IMR-90 (cell line): ENCODE measurements at regions not wholly inside any gene's neighbourhood (a gene's known extent, or its start where the extent isn't known, plus 50 kb on each side); places are given as distances from the start of the nearest gene placed in this dataset.

ENCODE experiments used
- ATAC-seq: fragments of 200-7000 bp; cut with Tn5 transposase; 2 replicates; pipeline ENCODE4 v1.9.1; 2020; ENCODE audit warnings: low read depth, mild to moderate bottlenecking, moderate library complexity
- BruUV-seq: library from RNA; stranded (reverse); fragments of 400-500 nt; replicated peaks from 2 replicates; lab custom pipeline; 2021; lab: Mats Ljungman, UMichigan
- CTCF ChIA-PET: fragments of 300-600 bp; formaldehyde crosslinking; extraction: SDS; loops from one replicate; lab custom pipeline; 2021; ENCODE audit warnings: antibody characterized with exemption; lab: Yijun Ruan, JAX
- POLR2A ChIA-PET: fragments of 300-600 bp; sonication (Branson Sonifier 250); formaldehyde crosslinking; loops from one replicate; lab custom pipeline; 2022; ENCODE audit warnings: antibody characterized with exemption; ENCODE audit not compliant: unreplicated experiment; lab: Charles Lee
- DNase-seq: peaks from one replicate; pipeline ENCODE4 v3.0.0; 2013
- H2AFZ ChIP-seq: replicated peaks from 2 replicates; pipeline ENCODE3; 2013; ENCODE audit warnings: low read length, mild to moderate bottlenecking; ENCODE audit not compliant: poor library complexity
- H2AK5ac ChIP-seq: 2 replicates; pipeline ENCODE4 v1.6.1; 2013; ENCODE audit warnings: low read depth, low read length, inconsistent platforms
- H2AK9ac ChIP-seq: replicated peaks from 2 replicates; pipeline ENCODE3; 2013; ENCODE audit warnings: mild to moderate bottlenecking, low read depth, low read length, moderate library complexity; ENCODE audit not compliant: poor library complexity
- H2BK120ac ChIP-seq: 2 replicates; pipeline ENCODE4 v1.6.1; 2013; ENCODE audit warnings: low read depth, low read length, inconsistent platforms
- H2BK15ac ChIP-seq: 3 replicates; pipeline ENCODE4 v1.6.1; 2013; ENCODE audit warnings: low read depth, low read length, inconsistent platforms
- H2BK20ac ChIP-seq: 2 replicates; pipeline ENCODE4 v1.6.1; 2013; ENCODE audit warnings: low read depth, mild to moderate bottlenecking, inconsistent platforms, low read length, moderate library complexity
- H2BK5ac ChIP-seq: 2 replicates; pipeline ENCODE4 v1.6.1; 2013; ENCODE audit warnings: mild to moderate bottlenecking, low read depth, low read length, inconsistent platforms; ENCODE audit not compliant: poor library complexity, severe bottlenecking
- H3K14ac ChIP-seq: replicated peaks from 2 replicates; pipeline ENCODE4 v1.6.1; 2013; ENCODE audit warnings: low read depth, low read length, inconsistent platforms
- H3K18ac ChIP-seq: 2 replicates; pipeline ENCODE4 v1.6.1; 2013; ENCODE audit warnings: low read depth, low read length, control low read depth
- H3K23ac ChIP-seq: 2 replicates; pipeline ENCODE4 v1.6.1; 2013; ENCODE audit warnings: low read depth, low read length, inconsistent platforms
- H3K27ac ChIP-seq: 2 replicates; pipeline ENCODE4 v1.5.1; 2013; ENCODE audit warnings: mild to moderate bottlenecking, control low read depth, low read length; ENCODE audit not compliant: insufficient read depth
- H3K27me3 ChIP-seq: 2 replicates; pipeline ENCODE4 v1.6.1; 2013; ENCODE audit warnings: low read length; ENCODE audit not compliant: control insufficient read depth, insufficient read depth
- H3K36me3 ChIP-seq: 2 replicates; pipeline ENCODE4 v1.6.1; 2013; ENCODE audit warnings: low read length, mixed read lengths; ENCODE audit not compliant: control insufficient read depth, insufficient read depth
- H3K4ac ChIP-seq: 2 replicates; pipeline ENCODE4 v1.6.1; 2013; ENCODE audit warnings: low read depth, low read length, inconsistent platforms
- H3K4me1 ChIP-seq: 2 replicates; pipeline ENCODE4 v1.6.1; 2013; ENCODE audit warnings: low read length, mixed read lengths; ENCODE audit not compliant: control insufficient read depth, insufficient read depth
- H3K4me2 ChIP-seq: 2 replicates; pipeline ENCODE4 v1.6.1; 2013; ENCODE audit warnings: low read depth, mild to moderate bottlenecking, control low read depth, low read length, moderate library complexity
- H3K4me3 ChIP-seq: 2 replicates; pipeline ENCODE4 v1.5.1; 2013; ENCODE audit warnings: low read depth, mild to moderate bottlenecking, control low read depth, low read length, moderate library complexity; ENCODE audit not compliant: insufficient read depth
- H3K56ac ChIP-seq: 2 replicates; pipeline ENCODE4 v1.6.1; 2013; ENCODE audit warnings: low read length, inconsistent platforms; ENCODE audit not compliant: insufficient read depth; ENCODE audit errors: extremely low read depth
- H3K79me1 ChIP-seq, 2 experiments: 2 replicates each; pipeline ENCODE4 v1.6.1; 2013; ENCODE audit warnings: low read length in 2 of 2, inconsistent platforms in 1 of 2, low read depth in 1 of 2
- H3K9ac ChIP-seq: 2 replicates; pipeline ENCODE4 v1.6.1; 2013; ENCODE audit warnings: low read depth, low read length, control low read depth
- H3K9me1 ChIP-seq: 2 replicates; pipeline ENCODE4 v1.6.1; 2013; ENCODE audit warnings: low read length, inconsistent platforms; ENCODE audit not compliant: insufficient read depth
- H3K9me3 ChIP-seq: 2 replicates; pipeline ENCODE4 v1.6.1; 2013; ENCODE audit warnings: low read length; ENCODE audit not compliant: control insufficient read depth, insufficient read depth
- H4K20me1 ChIP-seq: 2 replicates; pipeline ENCODE4 v1.6.1; 2013; ENCODE audit warnings: low read length, inconsistent platforms; ENCODE audit not compliant: insufficient read depth
- H4K5ac ChIP-seq: 2 replicates; pipeline ENCODE4 v1.6.1; 2013; ENCODE audit warnings: mild to moderate bottlenecking, low read depth, low read length, control low read depth
- H4K8ac ChIP-seq, 2 experiments: 2 replicates each; pipeline ENCODE4 v1.6.1; 2013; ENCODE audit warnings: low read depth in 2 of 2, low read length in 2 of 2, control low read depth in 1 of 2, inconsistent platforms in 1 of 2
- H4K91ac ChIP-seq: 2 replicates; pipeline ENCODE4 v1.6.1; 2013; ENCODE audit warnings: low read depth, low read length, inconsistent platforms; ENCODE audit not compliant: insufficient read depth
- CHD1 ChIP-seq: IDR thresholded peaks from 2 replicates; pipeline ENCODE4 v1.6.1; 2012; ENCODE audit warnings: low read depth, low read length, improper control_type of control experiment
- ELK1 ChIP-seq: fragments of 150-350 bp; IDR thresholded peaks from 2 replicates; pipeline ENCODE4 v1.6.1; 2016; ENCODE audit warnings: low read depth, mild to moderate bottlenecking, low read length, moderate library complexity, borderline replicate concordance
- FOS ChIP-seq: fragments of 150-350 bp; IDR thresholded peaks from 2 replicates; pipeline ENCODE4 v1.6.1; 2016; ENCODE audit warnings: low read depth, low read length
- MAFK ChIP-seq: IDR thresholded peaks from 2 replicates; pipeline ENCODE4 v1.6.1; 2012; ENCODE audit warnings: low read depth, low read length, improper control_type of control experiment
- MAZ ChIP-seq: IDR thresholded peaks from 2 replicates; pipeline ENCODE4 v1.6.1; 2012; ENCODE audit warnings: low read depth, mild to moderate bottlenecking, low read length, improper control_type of control experiment, moderate library complexity, borderline replicate concordance
- MXI1 ChIP-seq: IDR thresholded peaks from 2 replicates; pipeline ENCODE4 v1.6.1; 2012; ENCODE audit warnings: low read depth, mild to moderate bottlenecking, low read length, moderate library complexity, borderline replicate concordance
- RAD21 ChIP-seq: IDR thresholded peaks from 2 replicates; pipeline ENCODE4 v1.6.1; 2012; ENCODE audit warnings: low read length, improper control_type of control experiment
- RCOR1 ChIP-seq: IDR thresholded peaks from 2 replicates; pipeline ENCODE4 v1.6.1; 2012; ENCODE audit warnings: mild to moderate bottlenecking, low read length, improper control_type of control experiment; ENCODE audit not compliant: insufficient replicate concordance
- RFX5 ChIP-seq: IDR thresholded peaks from 2 replicates; pipeline ENCODE4 v1.8.0; 2012; ENCODE audit warnings: low read depth, mild to moderate bottlenecking, low read length, moderate library complexity
- SMC3 ChIP-seq: fragments of 150-350 bp; IDR thresholded peaks from 2 replicates; pipeline ENCODE4 v1.6.1; 2016; ENCODE audit warnings: low read depth, mild to moderate bottlenecking, antibody characterized with exemption, low read length, moderate library complexity
- WGBS, 2 experiments: methylation state at CpG; one replicate each; pipeline versions ENCODE4 v1.1.5 to v1.1.7; 2013; ENCODE audit warnings: missing lambda C conversion rate in 2 of 2; ENCODE audit not compliant: insufficient read length in 1 of 2; ENCODE audit errors: extremely low coverage in 2 of 2; 5-methylcytosine and 5-hydroxymethylcytosine counted together
- dilution Hi-C: fragments of 300-500 bp; cut with HindIII; formaldehyde crosslinking; loops from one replicate; pipeline ENCODE4 v1.14.3; 2018; ENCODE audit warnings: low sequenced_read_pairs; ENCODE audit not compliant: unreplicated experiment
- in situ Hi-C: fragments of 300-500 bp; cut with MboI; formaldehyde crosslinking; loops from 3 replicates; pipeline ENCODE4 v1.14.3; 2019; ENCODE audit warnings: low sequenced_read_pairs, inconsistent platforms, mixed read lengths
- intact Hi-C: fragments of 100-400 bp; cut with micrococcal nuclease; formaldehyde crosslinking; loops from 2 replicates; pipeline ENCODE4 v1.10.0; 2022

- no TSS peak for BruUV-seq
- ChIA-PET CTCF (no interaction called here), POLR2A (no interaction called here)
- H2BK120ac ChIP-seq: no peak overlapping the region
- no peaks in the 10 kb centered on the region for H3K36me3 ChIP-seq
- no peak overlapping the region for H2BK5ac ChIP-seq
- no peaks in the 10 kb centered on the region for H3K27me3 ChIP-seq
- no peak overlapping the region for H4K8ac ChIP-seq
- in situ Hi-C loops: no loop called here
- TF ChIP-seq MXI1 (no peak), MAFK (no peak), ELK1 (no peak), RFX5 (no peak), RCOR1 (no peak), RAD21 (no peak), CHD1 (no peak), SMC3 (no peak), FOS (no peak), MAZ (no peak)
- no peak overlapping the region for H2AK5ac ChIP-seq
- H4K5ac ChIP-seq: no peak overlapping the region
- no peak overlapping the region for H3K56ac ChIP-seq
- intact Hi-C loops: no loop called here
- no peak for ATAC-seq
- H4K91ac ChIP-seq: no peak overlapping the region
- no peak for DNase-seq
- H3K23ac ChIP-seq: no peak overlapping the region
- no peak overlapping the region for H2BK15ac ChIP-seq
- H3K4me2 ChIP-seq: no peak overlapping the region
- no peaks in the 10 kb centered on the region for H3K4me1 ChIP-seq
- H3K9me1 ChIP-seq: no peaks in the 10 kb centered on the region
- peaks cover 6% of the 10 kb centered on the region for H3K9me3 ChIP-seq
- no peak overlapping the region for H2AFZ ChIP-seq
- no peaks in the 10 kb centered on the region for H4K20me1 ChIP-seq
- no peak overlapping the region for H2AK9ac ChIP-seq
- no peaks in the 10 kb centered on the region for H3K79me1 ChIP-seq
- H3K14ac ChIP-seq: no peak overlapping the region
- WGBS, 2 experiments: no CpG with 5 or more reads among the region's 4 CpGs
- H3K4ac ChIP-seq: no peak overlapping the region
- H3K18ac ChIP-seq: no peak overlapping the region
- H2BK20ac ChIP-seq: no peak overlapping the region
- no peak overlapping the region for H3K4me3 ChIP-seq
- no peak overlapping the region for H3K9ac ChIP-seq
- dilution Hi-C loops: no loop called here
- H3K27ac ChIP-seq: no peak overlapping the region
Observed at GRCh38 chr12:32993404-32993803, 96.8 kb upstream of the PKP2 start.
